HL-60/S4 treated with phorbol 12-myristate 13-acetate at 8.2 ng/mL for 4 days and 3 days (cell line): ENCODE measurements at regions not wholly inside any gene's neighbourhood (a gene's known extent, or its start where the extent isn't known, plus 50 kb on each side); places are given as distances from the start of the nearest gene placed in this dataset.
"Not testable (repeated sequence)": the region's sequence is repeated elsewhere in the genome, so short reads cannot be mapped to it uniquely, and the experiment has no call there.

Experiments used
- in situ Hi-C: fragments of 300-500 bp; cut with MboI; formaldehyde crosslinking; loops from 2 replicates; pipeline ENCODE4 v1.15.0; 2022; ENCODE audit warnings: low sequenced_read_pairs

- in situ Hi-C loops, result no loop called here
Observed at GRCh38 chr11:13128354-13128753, 119.2 kb downstream of the RASSF10 start.

DNA sequence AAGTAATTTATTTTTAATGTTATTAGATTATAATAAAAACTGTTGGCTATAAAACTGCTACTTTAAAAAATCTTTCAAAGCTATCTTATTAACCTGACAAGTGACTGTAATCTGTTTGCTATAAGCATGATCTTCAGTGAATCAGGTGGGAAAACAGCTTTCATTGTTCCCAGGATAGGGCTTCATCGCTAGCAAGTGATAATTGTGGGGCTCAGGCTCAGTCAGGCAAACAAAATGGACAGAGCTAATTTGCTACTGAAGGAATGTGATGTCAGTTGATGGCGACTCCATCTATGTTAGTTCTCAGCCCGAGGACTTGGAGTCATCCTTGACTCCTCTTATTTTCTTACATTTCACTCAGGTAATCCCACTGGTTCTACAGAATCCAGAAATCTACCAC, 125.0 kb downstream of the RASSF10 start:
- in situ Hi-C loops, result no loop called here

GRCh38 chr11:13134886-13135285, 125.8 kb downstream of the RASSF10 start:
- in situ Hi-C loops, result no loop called here

DNA sequence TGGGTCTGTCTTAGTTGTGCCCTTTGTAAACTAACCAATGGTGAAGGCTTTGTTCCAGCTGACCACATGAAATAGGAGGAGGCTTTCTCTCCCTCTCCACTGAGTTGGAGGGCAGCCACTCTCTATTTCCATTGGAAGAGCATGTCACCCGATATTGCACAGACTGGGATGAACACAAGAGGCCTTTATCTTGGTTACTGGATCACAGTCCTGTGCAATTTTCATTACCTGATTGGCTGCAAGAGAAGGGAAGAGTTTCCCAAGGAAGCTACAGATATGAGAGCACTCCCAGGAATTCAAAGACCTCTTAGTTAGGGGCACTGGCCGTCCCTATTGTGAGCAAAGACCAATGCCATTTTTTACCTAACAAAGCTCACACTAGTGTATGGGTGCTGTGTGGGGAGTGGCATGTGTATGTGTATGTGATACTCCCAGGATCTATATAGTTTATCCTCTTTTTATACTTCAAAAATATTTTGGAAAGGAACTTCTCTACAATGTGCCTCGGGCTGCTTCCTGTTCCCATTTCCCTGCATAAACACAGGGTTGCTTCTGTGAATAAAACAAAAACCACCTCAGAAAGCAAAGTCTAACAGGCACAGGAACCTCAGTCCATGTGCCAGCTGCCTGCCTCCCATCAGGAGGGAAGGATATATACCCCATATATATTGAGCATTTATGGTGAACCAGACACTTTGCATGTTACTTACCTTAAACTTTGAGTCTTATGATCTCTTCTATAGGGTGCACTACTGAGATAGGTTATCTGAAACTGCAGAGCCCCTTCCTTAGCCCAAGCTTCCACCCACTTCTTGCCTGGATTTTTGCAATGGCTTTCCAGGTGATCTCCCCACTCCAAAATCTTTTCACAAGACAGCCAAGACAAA, 126.5 kb downstream of the RASSF10 start:
- in situ Hi-C loops, result no loop called here

GRCh38 chr11:13136272-13136596, 127.1 kb downstream of the RASSF10 start:
- in situ Hi-C loops, result no loop called here

DNA sequence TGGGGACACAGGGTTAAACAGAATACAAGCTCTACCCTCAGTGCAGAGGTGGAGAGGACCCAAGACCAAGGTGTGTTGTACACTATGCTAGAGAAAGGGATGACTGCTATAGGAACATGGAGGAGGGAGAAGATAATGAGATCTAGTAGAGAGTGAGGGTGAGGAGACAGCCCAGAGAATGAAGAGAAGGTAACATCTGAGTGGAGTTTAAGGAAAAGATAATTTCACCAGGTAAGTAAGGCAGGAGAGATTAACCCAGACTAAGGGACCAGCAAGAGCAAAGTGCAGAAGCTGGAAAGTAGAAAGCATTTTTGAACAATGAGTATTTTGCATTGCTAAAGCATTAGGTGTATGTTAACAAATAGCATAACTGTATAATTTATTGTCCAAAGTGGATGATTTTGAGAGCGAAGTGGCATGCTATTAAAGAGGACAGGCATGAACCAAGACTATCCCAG, 128.8 kb downstream of the RASSF10 start:
- in situ Hi-C loops, result no loop called here

DNA sequence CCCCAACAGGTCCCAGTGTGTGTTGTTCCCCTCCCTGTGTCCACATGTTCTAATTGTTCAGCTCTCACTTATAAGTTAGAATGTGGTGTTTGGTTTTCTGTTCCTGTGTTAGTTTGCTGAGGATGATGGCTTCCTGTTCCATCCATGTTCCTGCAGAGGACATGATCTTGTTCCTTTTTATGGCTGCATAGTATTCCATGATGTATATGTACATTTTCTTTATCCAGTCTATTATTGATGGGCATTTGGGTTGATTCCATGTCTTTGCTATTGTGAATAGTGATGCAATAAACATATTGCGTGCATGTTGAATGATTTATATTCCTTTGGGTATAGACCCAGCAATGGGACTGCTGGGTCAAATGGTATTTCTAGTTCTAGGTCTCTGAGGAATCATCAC, 130.0 kb downstream of the RASSF10 start:
- in situ Hi-C loops, result not testable (repeated sequence)

DNA sequence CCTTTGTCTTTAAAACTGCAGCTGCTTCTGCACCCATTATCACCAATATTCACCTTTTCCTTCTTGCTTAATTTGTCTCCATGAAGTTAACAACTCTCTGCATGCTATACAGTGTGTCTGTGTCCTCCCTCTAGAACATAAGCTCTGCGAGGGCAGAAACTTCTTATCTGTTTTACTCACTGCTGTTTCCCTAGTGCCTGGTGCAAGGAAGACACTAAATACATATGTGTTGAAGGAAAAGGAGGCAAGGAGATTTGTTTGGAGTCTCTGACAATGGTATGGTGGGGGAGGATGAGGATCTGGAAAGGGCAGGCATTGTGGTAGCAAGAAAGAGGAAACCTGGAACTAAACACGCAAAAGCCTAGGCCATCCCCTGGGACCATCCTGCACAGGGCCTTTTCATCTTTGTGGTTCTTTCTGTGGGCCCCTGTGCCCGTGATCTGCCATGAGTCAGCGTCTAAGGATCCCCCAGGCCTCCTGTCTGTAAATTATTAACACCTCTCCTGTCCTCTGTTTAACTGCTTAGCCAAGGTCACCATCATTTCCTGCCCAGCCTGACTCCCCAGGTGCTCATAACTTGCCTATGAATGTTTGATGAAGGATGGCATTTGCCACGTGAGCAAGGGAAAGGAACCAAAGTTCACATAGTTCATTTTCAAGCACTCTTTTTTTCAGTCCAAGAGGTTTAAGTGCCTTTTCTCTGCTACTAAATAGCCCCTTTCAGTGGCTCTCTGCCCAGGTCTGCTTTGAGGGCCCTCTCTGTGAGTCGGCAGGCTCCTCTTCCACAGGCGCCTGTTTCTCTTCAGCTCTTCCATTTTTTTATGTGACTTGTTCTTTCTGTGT, 131.1 kb downstream of the RASSF10 start:
- in situ Hi-C loops, result no loop called here

DNA sequence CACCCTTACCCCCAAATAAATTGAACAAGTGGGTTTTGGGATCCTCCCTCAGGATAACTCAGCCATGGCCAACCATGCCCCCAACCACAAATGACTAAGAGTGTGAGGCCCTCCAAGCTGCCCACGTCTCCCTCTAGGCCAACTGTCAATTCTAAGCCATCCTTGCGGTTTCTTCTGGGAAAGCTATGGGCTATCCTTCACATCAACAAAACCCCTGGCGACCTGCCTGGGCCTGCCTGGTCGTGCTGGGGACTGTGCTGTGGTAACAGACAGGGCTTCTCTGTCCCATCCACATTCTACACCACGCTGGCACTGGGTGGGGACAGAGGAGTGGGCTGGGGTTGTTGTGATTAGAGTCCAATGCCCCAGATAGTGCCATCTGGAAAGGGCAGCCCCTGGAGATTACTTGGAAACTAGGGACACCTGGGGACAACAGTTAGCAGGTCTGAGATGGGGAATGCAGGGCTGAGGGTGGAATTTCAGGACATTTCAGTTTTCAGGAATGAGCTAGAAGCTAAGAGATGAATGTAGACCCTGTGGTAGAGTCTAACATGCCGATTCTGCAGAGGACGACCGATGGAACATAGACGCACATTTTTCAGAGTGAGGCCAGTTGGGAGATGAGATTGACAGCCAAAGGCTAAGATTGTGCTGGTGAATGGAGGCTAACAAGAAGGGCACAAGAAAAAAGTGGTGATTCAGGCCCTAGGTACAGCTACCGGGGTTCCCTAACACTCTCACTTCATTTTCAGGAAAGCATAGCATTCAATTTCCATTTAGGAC, 131.9 kb downstream of the RASSF10 start:
- in situ Hi-C loops, result no loop called here

DNA sequence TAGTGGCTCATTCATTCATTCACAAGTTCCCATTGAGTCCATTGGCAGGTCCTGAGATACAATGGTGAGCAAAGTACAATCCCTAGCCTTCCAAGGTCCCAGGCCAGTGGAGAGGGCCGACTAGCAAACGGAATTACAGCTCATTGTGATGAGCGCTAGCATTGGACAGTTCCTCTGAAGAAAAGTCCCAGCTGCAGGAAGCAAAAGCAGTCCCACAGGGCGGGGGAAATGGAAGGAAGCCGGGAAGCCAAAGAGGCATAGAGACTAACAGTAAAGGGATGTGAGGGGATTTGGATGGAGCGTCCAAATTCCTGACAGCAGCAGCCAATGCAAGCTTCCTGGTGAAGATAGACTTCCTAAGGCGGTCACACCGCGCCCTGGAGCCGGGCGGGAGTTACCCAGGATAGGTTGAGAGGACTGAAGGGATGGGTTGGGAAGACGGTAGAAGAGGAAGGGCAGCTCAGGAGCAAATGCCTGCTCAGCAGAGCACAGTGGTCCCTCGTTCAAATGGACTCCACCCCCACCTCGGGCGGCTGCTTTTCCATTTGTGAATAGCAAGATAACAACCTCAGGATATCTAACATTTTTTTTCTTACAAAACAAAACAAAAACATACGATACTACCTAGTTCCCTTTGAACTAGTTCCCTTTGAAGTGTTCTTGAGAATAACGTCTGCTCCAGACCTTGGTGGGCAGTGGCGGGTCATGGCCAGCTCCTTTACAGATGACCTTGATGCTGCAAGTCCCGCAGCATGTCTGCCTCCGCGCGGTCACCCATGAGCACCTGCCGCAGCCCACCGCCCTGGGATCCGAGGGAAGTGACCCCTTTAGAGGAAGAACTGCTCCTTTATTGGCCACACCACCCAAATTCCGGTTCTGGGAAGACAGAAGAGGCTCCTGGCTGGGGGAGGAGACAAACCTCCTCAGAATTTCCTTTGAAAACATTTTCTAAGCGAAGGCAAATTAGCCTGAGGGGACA, 132.9 kb downstream of the RASSF10 start:
- in situ Hi-C loops, result no loop called here

DNA sequence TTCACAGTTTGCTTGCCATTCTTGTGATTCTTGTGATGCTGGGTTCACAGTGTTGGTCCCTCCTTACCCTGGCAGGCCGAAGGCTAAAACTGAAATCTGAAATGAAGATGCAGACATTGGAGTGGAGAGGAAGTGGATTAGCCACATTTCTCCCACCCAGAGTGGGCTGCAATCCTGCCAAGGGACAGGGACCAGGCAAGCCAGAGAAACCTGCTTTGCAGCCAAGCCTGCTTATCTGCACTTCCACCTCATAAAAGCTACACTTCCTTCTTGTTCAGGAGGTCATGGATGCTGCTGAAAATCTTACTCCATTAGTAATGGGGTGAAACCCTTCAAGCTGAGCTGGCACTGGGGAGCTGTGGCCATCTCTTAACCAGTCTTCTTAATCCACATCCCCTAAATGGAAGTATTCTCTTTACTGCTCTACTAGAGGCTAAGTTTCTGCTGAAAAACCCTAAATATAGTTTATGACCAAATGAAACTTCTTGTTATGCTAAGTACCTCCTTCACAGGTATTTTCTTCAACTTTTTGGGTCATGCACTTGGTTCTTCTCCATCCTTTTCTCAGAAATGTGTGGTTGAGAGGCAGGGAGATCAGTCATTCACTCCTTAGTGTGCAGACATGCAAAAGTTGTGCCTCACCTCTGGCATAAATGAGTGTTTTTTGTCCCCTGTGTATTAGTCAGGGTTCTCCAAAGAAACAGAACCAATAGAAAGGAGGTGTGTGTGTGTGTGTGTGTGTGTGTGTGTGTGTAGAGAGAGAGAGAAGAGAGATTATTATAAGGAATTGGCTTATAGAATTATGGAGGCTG, 133.9 kb upstream of the BMAL1 start:
- in situ Hi-C loops, result no loop called here

DNA sequence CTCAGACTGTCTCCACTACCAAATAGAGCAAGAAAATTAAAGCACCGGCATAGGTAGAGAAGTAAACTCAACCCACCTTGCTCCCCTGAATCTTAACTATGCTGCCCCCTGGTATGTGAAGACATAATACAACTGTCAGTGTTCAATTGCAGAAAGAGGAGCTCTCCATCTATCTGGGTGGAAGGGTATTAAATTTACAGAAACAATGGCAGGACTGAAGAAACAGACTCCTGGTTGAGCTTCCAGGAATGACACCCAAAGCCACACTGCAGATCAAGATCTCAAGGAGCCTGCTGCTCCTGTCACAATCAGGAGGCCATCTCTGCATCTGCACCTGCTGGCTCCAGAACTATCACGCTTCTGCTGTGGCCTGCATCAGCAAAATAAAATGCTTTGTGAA, 132.1 kb upstream of the BMAL1 start:
- in situ Hi-C loops, result no loop called here

- in situ Hi-C loops, result no loop called here
Observed at GRCh38 chr11:13149991-13150390, 127.6 kb upstream of the BMAL1 start.

GRCh38 chr11:13150487-13150886, 127.1 kb upstream of the BMAL1 start:
- in situ Hi-C loops, result no loop called here

- in situ Hi-C loops, result no loop called here
Observed at GRCh38 chr11:13152264-13152663, 125.3 kb upstream of the BMAL1 start.

GRCh38 chr11:13152736-13153541, 124.7 kb upstream of the BMAL1 start:
- in situ Hi-C loops, result no loop called here

- in situ Hi-C loops, result not testable (repeated sequence)
Observed at GRCh38 chr11:13154374-13154773, 123.2 kb upstream of the BMAL1 start.

GRCh38 chr11:13160346-13160745, 117.2 kb upstream of the BMAL1 start:
- in situ Hi-C loops, result no loop called here
